LoVo (cell line): ENCODE measurements at regions not wholly inside any gene's neighbourhood (a gene's known extent, or its start where the extent isn't known, plus 50 kb on each side); places are given as distances from the start of the nearest gene placed in this dataset.

ENCODE experiments used
- DNase-seq: peaks from one replicate; pipeline ENCODE4 v3.0.0-alpha.2; 2016; ENCODE audit warnings: low spot score

- no peak for DNase-seq
These were observed 161.3 kb upstream of the LMNTD1 start for GRCh38 chr12:25714198-25714984.

GRCh38 chr12:25715102-25715501 is 162.0 kb upstream of the LMNTD1 start:
- DNase-seq = no peak

GRCh38 chr12:25716842-25717241 is 163.8 kb upstream of the LMNTD1 start:
- DNase-seq = no peak

- DNase-seq = no peak
These were observed 164.5 kb upstream of the LMNTD1 start for GRCh38 chr12:25717552-25717951.

GRCh38 chr12:25718081-25718731 is 165.1 kb upstream of the LMNTD1 start:
- no peak for DNase-seq

- no peak for DNase-seq
These were observed 166.4 kb upstream of the LMNTD1 start for GRCh38 chr12:25719505-25719904.

- DNase-seq = no peak
These were observed 170.3 kb upstream of the LMNTD1 start for GRCh38 chr12:25723336-25723735.

GRCh38 chr12:25723921-25724491 is 170.9 kb upstream of the LMNTD1 start:
- DNase-seq = no peak

GRCh38 chr12:25725470-25725869 is 172.4 kb upstream of the LMNTD1 start:
- DNase-seq = no peak

GRCh38 chr12:25725931-25726330 is 172.8 kb upstream of the LMNTD1 start:
- DNase-seq = no peak

GRCh38 chr12:25728056-25728595 is 175.0 kb upstream of the LMNTD1 start:
- no peak for DNase-seq

GRCh38 chr12:25730489-25731349 is 177.6 kb upstream of the LMNTD1 start:
- DNase-seq = no peak

GRCh38 chr12:25733541-25733940 is 180.5 kb upstream of the LMNTD1 start:
- no peak for DNase-seq

GRCh38 chr12:25734529-25735180 is 181.6 kb upstream of the LMNTD1 start:
- DNase-seq = no peak

GRCh38 chr12:25740617-25741016 is 187.5 kb upstream of the LMNTD1 start:
- no peak for DNase-seq

GRCh38 chr12:25741917-25742316 is 188.8 kb upstream of the LMNTD1 start:
- no peak for DNase-seq

GRCh38 chr12:25743679-25744215 is 190.7 kb upstream of the LMNTD1 start:
- no peak for DNase-seq

- DNase-seq = no peak
These were observed 191.2 kb upstream of the LMNTD1 start for GRCh38 chr12:25744313-25744712.

GRCh38 chr12:25745281-25745680 is 192.2 kb upstream of the LMNTD1 start:
- no peak for DNase-seq

- no peak for DNase-seq
These were observed 193.0 kb upstream of the LMNTD1 start for GRCh38 chr12:25746131-25746530.

GRCh38 chr12:25752710-25753309 is 199.7 kb upstream of the LMNTD1 start:
- DNase-seq = no peak
